Activated naive CD4-positive, alpha-beta T cell treated with anti-CD3 and anti-CD28 coated beads for 36 hours (primary cell): ENCODE measurements at regions not wholly inside any gene's neighbourhood (a gene's known extent, or its start where the extent isn't known, plus 50 kb on each side); places are given as distances from the start of the nearest gene placed in this dataset.

Source experiments
- CTCF ChIA-PET: fragments of 350-600 bp; sonication (Branson Sonifier 250); formaldehyde crosslinking; loops from one replicate; lab custom pipeline; 2021; ENCODE audit warnings: antibody characterized with exemption; lab: Charles Lee
- DNase-seq: peaks from one replicate; pipeline ENCODE4 v3.0.0-alpha.2; 2020
- H3K27ac Mint-ChIP-seq: one replicate; pipeline ENCODE4 v1.8.0; 2021; ENCODE audit warnings: mild to moderate bottlenecking, mixed read lengths
- H3K27me3 Mint-ChIP-seq: one replicate; pipeline ENCODE4 v1.8.0; 2021; ENCODE audit warnings: low read depth, mixed read lengths
- H3K36me3 Mint-ChIP-seq: one replicate; pipeline ENCODE4 v1.8.0; 2021; ENCODE audit warnings: low read depth, mixed read lengths
- H3K4me1 Mint-ChIP-seq: one replicate; pipeline ENCODE4 v1.8.0; 2021; ENCODE audit warnings: low read depth, mixed read lengths
- H3K4me3 Mint-ChIP-seq: one replicate; pipeline ENCODE4 v1.8.0; 2021; ENCODE audit warnings: mild to moderate bottlenecking, moderate library complexity, mixed read lengths
- H3K9me3 Mint-ChIP-seq: one replicate; pipeline ENCODE4 v1.8.0; 2021; ENCODE audit warnings: mixed read lengths
- intact Hi-C: fragments of 100-400 bp; cut with micrococcal nuclease; formaldehyde crosslinking; loops from one replicate; pipeline ENCODE4 v1.15.1; 2023

- H3K36me3 Mint-ChIP-seq: no peaks in the 10 kb centered on the region
These were observed 169.5 kb downstream of the TMEM26 start for GRCh38 chr10:61283481-61284221.

GRCh38 chr10:61283066-61283465, 170.1 kb downstream of the TMEM26 start:
- CTCF ChIA-PET: no interaction called here
- Mint-ChIP-seq H3K27me3 (peaks cover 2% of the 10 kb centered on the region), H3K4me3 (no peak overlapping the region), H3K9me3 (no peaks in the 10 kb centered on the region), H3K27ac (no peak overlapping the region), H3K4me1 (peaks cover 17% of the 10 kb centered on the region), H3K36me3 (no peaks in the 10 kb centered on the region)
- DNase-seq: peak; percentile 9
- intact Hi-C loops: loop anchor here (10.0 kb wide), 2 partner anchors 602 to 838 kb away; no protein-coding TSS in a partner anchor

More at GRCh38 chr10:61283481-61284221, 169.5 kb downstream of the TMEM26 start:
- no peak overlapping the region for H3K27ac Mint-ChIP-seq
- peaks cover 17% of the 10 kb centered on the region for H3K4me1 Mint-ChIP-seq
- CTCF ChIA-PET: interaction anchor here (0.9 to 1.0 kb wide), 3 partner anchors 10 to 143 kb away, joined by 3 to 5 read pairs (median 4); no protein-coding TSS in a partner anchor
- intact Hi-C loops: loop anchor here (1.0 to 10.0 kb wide), 5 partner anchors 142 to 839 kb away; no protein-coding TSS in a partner anchor
- no peaks in the 10 kb centered on the region for H3K9me3 Mint-ChIP-seq
- DNase-seq: no peak
- H3K27me3 Mint-ChIP-seq: peaks cover 2% of the 10 kb centered on the region
- no peak overlapping the region for H3K4me3 Mint-ChIP-seq

GRCh38 chr10:61280303-61280702, 172.9 kb downstream of the TMEM26 start:
- H3K27me3 Mint-ChIP-seq: peaks cover 2% of the 10 kb centered on the region
- DNase-seq: no peak
- intact Hi-C loops: loop anchor here (10.0 kb wide), 2 partner anchors 604 to 836 kb away; no protein-coding TSS in a partner anchor
- no peak overlapping the region for H3K4me3 Mint-ChIP-seq
- CTCF ChIA-PET: interaction anchor here (0.7 kb wide), 1 partner anchor 139 kb away, joined by 3 read pairs; no protein-coding TSS in a partner anchor
- H3K4me1 Mint-ChIP-seq: peaks cover 4% of the 10 kb centered on the region
- no peaks in the 10 kb centered on the region for H3K36me3 Mint-ChIP-seq
- no peaks in the 10 kb centered on the region for H3K9me3 Mint-ChIP-seq
- no peak overlapping the region for H3K27ac Mint-ChIP-seq

- no peak overlapping the region for H3K4me3 Mint-ChIP-seq
- peaks cover 4% of the 10 kb centered on the region for H3K4me1 Mint-ChIP-seq
- H3K36me3 Mint-ChIP-seq: no peaks in the 10 kb centered on the region
- intact Hi-C loops: no loop called here
- H3K9me3 Mint-ChIP-seq: no peaks in the 10 kb centered on the region
- no peak for DNase-seq
- H3K27me3 Mint-ChIP-seq: peaks cover 3% of the 10 kb centered on the region
- no peak overlapping the region for H3K27ac Mint-ChIP-seq
- CTCF ChIA-PET: no interaction called here
These were observed 173.8 kb downstream of the TMEM26 start for GRCh38 chr10:61279400-61279799.

- peaks cover under 1% of the 10 kb centered on the region for H3K4me1 Mint-ChIP-seq
- H3K9me3 Mint-ChIP-seq: no peaks in the 10 kb centered on the region
- intact Hi-C loops: no loop called here
- no peak overlapping the region for H3K4me3 Mint-ChIP-seq
- peaks cover 4% of the 10 kb centered on the region for H3K27me3 Mint-ChIP-seq
- DNase-seq: no peak
- CTCF ChIA-PET: no interaction called here
- H3K36me3 Mint-ChIP-seq: no peaks in the 10 kb centered on the region
- H3K27ac Mint-ChIP-seq: no peak overlapping the region
These were observed 174.6 kb downstream of the TMEM26 start for GRCh38 chr10:61278556-61278955.

GRCh38 chr10:61272781-61273180, 180.4 kb downstream of the TMEM26 start:
- intact Hi-C loops: no loop called here

GRCh38 chr10:61271127-61271780, 181.9 kb downstream of the TMEM26 start:
- CTCF ChIA-PET: no interaction called here
- intact Hi-C loops: no loop called here
- Mint-ChIP-seq H3K27ac (no peak overlapping the region), H3K4me3 (no peak overlapping the region), H3K9me3 (no peaks in the 10 kb centered on the region), H3K36me3 (no peaks in the 10 kb centered on the region), H3K4me1 (no peaks in the 10 kb centered on the region), H3K27me3 (peaks cover 5% of the 10 kb centered on the region)
- DNase-seq: no peak

More at GRCh38 chr10:61272781-61273180, 180.4 kb downstream of the TMEM26 start:
- Mint-ChIP-seq H3K36me3 (no peaks in the 10 kb centered on the region), H3K4me3 (no peak overlapping the region), H3K27ac (no peak overlapping the region), H3K9me3 (no peaks in the 10 kb centered on the region), H3K4me1 (no peaks in the 10 kb centered on the region), H3K27me3 (peaks cover 3% of the 10 kb centered on the region)
- CTCF ChIA-PET: interaction anchor here (1.2 kb wide), 1 partner anchor 11 kb away, joined by 4 read pairs; no protein-coding TSS in a partner anchor
- DNase-seq: no peak

GRCh38 chr10:61263518-61263917, 189.7 kb downstream of the TMEM26 start:
- Mint-ChIP-seq H3K27ac (no peak overlapping the region), H3K9me3 (peaks cover 5% of the 10 kb centered on the region), H3K4me1 (no peaks in the 10 kb centered on the region), H3K36me3 (no peaks in the 10 kb centered on the region), H3K27me3 (peaks cover 10% of the 10 kb centered on the region), H3K4me3 (no peak overlapping the region)
- no peak for DNase-seq
- CTCF ChIA-PET: no interaction called here
- intact Hi-C loops: loop anchor here (1.0 kb wide), 1 partner anchor 82 kb away; no protein-coding TSS in a partner anchor

GRCh38 chr10:61262486-61263261, 190.5 kb downstream of the TMEM26 start:
- Mint-ChIP-seq H3K9me3 (peaks cover 5% of the 10 kb centered on the region), H3K4me3 (no peak overlapping the region), H3K27me3 (peaks cover 10% of the 10 kb centered on the region), H3K27ac (no peak overlapping the region), H3K4me1 (no peaks in the 10 kb centered on the region), H3K36me3 (no peaks in the 10 kb centered on the region)
- CTCF ChIA-PET: interaction anchor here (0.6 kb wide), 1 partner anchor 536 kb away, joined by 6 read pairs; no protein-coding TSS in a partner anchor
- DNase-seq: no peak
- intact Hi-C loops: loop anchor here (1.0 kb wide), 1 partner anchor 81 kb away; no protein-coding TSS in a partner anchor

GRCh38 chr10:61257956-61258496, 195.2 kb downstream of the TMEM26 start:
- H3K4me1 Mint-ChIP-seq: no peaks in the 10 kb centered on the region
- DNase-seq: no peak
- H3K36me3 Mint-ChIP-seq: no peaks in the 10 kb centered on the region
- H3K27me3 Mint-ChIP-seq: peaks cover 9% of the 10 kb centered on the region
- peaks cover 11% of the 10 kb centered on the region for H3K9me3 Mint-ChIP-seq
- intact Hi-C loops: no loop called here
- no peak overlapping the region for H3K27ac Mint-ChIP-seq
- H3K4me3 Mint-ChIP-seq: no peak overlapping the region
- CTCF ChIA-PET: interaction anchor here (1.3 kb wide), 1 partner anchor 10 kb away, joined by 3 read pairs; no protein-coding TSS in a partner anchor

- peaks cover 13% of the 10 kb centered on the region for H3K27me3 Mint-ChIP-seq
- H3K4me1 Mint-ChIP-seq: no peaks in the 10 kb centered on the region
- CTCF ChIA-PET: interaction anchor here (0.7 kb wide), 1 partner anchor 132 kb away, joined by 3 read pairs; no protein-coding TSS in a partner anchor
- H3K36me3 Mint-ChIP-seq: no peaks in the 10 kb centered on the region
- no peak overlapping the region for H3K27ac Mint-ChIP-seq
- DNase-seq: no peak
- peaks cover 11% of the 10 kb centered on the region for H3K9me3 Mint-ChIP-seq
- H3K4me3 Mint-ChIP-seq: no peak overlapping the region
- intact Hi-C loops: no loop called here
These were observed 196.0 kb downstream of the TMEM26 start for GRCh38 chr10:61257136-61257535.
